Uterus (tissue), 2 donors: ENCODE measurements at regions not wholly inside any gene's neighbourhood (a gene's known extent, or its start where the extent isn't known, plus 50 kb on each side); places are given as distances from the start of the nearest gene placed in this dataset.

Source experiments
- CTCF ChIP-seq, 4 experiments: fragments of 200-600 bp in 2 of 4; fragments of 450-650 bp in 2 of 4; sonication (generic) in 2 of 4; IDR thresholded peaks; one replicate each; pipeline ENCODE4 v1.5.1; 2016 to 2019; ENCODE audit warnings: antibody characterized with exemption in 4 of 4, mild to moderate bottlenecking in 2 of 4, moderate library complexity in 1 of 4
- POLR2A ChIP-seq, 2 donors: fragments of 450-650 bp; IDR thresholded peaks; one replicate each; pipeline ENCODE4 v1.6.1; 2016; ENCODE audit warnings: antibody characterized with exemption in 2 of 2, mild to moderate bottlenecking in 1 of 2, moderate library complexity in 1 of 2

- no peak for TF ChIP-seq POLR2A (IDR thresholded peaks at IDR 0.05)
- TF ChIP-seq CTCF (IDR thresholded peaks at IDR 0.05), result no peak
Measured at GRCh38 chr5:166904571-166904970, 1386.9 kb upstream of the WWC1 start.
